ENCODE measurements at regions not wholly inside any gene's neighbourhood (a gene's known extent, or its start where the extent isn't known, plus 50 kb on each side); places are given as distances from the start of the nearest gene placed in this dataset.

DNA sequence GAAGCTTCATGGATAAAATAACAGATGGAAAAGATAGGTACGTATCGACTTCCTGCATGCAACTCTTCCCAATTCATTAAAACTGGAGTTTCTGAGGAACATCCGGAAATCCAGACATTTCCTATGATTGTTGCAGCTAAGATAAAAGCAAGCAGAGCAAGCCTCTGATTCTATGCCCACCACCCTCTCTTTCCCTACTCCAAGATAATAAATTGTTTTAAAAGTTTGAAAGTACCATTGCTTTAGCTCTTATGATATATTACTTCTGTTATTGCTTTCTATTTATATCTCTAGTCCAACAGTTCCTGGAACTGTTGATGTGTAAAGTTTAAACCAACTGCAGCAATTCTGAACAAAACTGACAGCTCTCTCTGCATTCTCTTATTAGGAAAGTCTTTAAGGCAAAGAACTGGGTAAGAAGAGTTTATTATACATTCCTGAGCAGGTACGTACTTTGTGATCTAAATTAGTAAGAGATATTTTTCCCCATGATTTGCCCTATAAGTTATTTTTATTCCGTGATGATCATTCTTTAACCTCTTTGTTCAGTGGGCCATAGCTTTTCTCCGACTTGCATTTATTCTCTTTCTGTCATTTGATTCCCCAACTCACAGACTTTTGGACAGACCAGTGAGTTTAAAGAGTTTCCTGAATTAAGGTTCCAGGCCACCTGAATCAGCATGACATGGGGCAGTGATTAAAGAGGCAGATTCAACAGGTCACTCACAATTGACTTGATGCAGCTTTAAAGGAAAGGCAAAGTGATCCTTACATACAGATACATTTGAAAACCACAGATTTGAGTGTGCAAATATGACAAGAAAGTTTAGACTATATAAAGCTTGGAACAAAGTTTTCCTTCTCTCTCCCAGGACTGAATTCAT lies 94.2 kb upstream of the THRB start:
- TF ChIP-seq, protein P1, sequence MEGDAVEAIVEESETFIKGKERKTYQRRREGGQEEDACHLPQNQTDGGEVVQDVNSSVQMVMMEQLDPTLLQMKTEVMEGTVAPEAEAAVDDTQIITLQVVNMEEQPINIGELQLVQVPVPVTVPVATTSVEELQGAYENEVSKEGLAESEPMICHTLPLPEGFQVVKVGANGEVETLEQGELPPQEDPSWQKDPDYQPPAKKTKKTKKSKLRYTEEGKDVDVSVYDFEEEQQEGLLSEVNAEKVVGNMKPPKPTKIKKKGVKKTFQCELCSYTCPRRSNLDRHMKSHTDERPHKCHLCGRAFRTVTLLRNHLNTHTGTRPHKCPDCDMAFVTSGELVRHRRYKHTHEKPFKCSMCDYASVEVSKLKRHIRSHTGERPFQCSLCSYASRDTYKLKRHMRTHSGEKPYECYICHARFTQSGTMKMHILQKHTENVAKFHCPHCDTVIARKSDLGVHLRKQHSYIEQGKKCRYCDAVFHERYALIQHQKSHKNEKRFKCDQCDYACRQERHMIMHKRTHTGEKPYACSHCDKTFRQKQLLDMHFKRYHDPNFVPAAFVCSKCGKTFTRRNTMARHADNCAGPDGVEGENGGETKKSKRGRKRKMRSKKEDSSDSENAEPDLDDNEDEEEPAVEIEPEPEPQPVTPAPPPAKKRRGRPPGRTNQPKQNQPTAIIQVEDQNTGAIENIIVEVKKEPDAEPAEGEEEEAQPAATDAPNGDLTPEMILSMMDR (IDR thresholded peaks at IDR 0.05): no peak
- no peak for TF ChIP-seq POLR2A (IDR thresholded peaks at IDR 0.05)
- Histone ChIP-seq H3K36me3 (no peaks in the 10 kb centered on the region), H3K9me3 (no peaks in the 10 kb centered on the region), H3K4me3 (no peak overlapping the region), H3K27ac (no peak overlapping the region), H3K4me1 (peaks cover 0 to 30% (median 0%) of the 10 kb centered on the region in 3 donors), H3K27me3 (no peaks in the 10 kb centered on the region)
- DNase-seq: no peak
- intact Hi-C loops (cut with DNase I): no loop called here
- whole genome bisulfite sequencing, 2 donors: 48 to 70% methylated on average over 6 of the region's 6 CpGs

DNA sequence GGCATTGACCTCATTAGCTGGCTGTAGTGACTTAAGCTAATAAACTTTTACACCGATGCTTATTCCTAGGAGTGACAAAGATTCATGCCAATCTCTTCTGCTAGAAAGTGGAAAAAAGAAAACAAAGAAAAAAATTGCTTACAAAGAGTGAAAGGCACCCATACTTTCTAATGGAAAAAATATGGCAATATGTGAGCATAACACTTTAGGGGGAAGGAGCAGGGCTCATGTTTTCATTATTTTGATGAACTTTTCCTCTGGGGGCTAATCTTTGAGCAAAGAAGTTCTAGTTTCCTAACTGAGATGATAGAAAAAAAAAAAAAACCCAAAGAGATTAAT lies 94.8 kb upstream of the THRB start:
- H3K9me3 ChIP-seq: no peaks in the 10 kb centered on the region

DNA sequence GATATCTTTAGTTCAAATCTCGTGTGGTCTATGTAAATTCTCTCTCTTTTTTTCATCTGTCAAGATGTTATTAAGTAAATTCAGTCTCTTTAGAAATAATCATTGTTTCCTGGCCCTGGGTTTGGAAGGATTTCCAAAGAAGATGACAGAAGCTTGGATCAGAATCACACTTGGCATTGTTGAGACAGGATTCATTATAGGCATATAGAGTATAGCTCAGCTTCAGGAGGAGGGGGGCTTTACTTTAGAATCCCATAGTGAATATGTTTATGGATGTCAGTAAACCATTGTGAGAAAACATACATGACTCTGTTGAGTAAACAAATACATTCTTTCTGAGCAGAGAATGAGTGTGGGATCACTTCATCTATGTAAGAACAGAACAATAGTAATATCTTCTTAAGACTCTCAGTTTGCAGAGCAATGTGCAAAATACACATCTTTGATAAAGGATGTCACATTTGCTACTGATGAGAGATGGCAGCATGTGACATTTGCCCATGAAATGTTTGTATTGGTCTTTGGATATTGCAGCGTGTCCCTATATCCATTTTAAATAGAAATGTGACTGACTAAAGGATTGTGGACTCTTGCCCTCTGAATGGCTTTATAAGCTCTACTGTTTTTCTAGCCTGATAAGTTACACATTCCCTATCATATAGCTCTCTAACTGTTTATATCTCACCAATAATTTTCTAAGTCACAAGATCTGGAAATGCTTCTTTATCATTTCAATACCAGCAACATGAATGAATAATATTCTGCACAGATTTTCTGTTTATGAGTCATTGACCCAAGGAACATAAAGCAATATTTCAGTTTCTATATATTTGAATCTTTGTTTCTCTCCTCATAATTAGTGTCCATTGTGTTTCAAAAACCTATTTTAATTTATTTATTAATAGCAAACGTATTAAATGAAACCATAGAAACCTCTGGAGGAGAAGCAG lies 95.6 kb upstream of the THRB start:
- Histone ChIP-seq H3K36me3 (no peaks in the 10 kb centered on the region), H3K9me3 (no peaks in the 10 kb centered on the region), H3K27ac (no peak overlapping the region), H3K4me1 (peaks cover 0 to 30% (median 0%) of the 10 kb centered on the region in 3 donors), H3K4me3 (no peak overlapping the region), H3K27me3 (no peaks in the 10 kb centered on the region)
- no peak for DNase-seq
- TF ChIP-seq, protein P1 (IDR thresholded peaks at IDR 0.05): no peak
- no peak for TF ChIP-seq POLR2A (IDR thresholded peaks at IDR 0.05)
- intact Hi-C loops (cut with DNase I): no loop called here
- 48 to 52% methylated on average over 3 of the region's 3 CpGs for WGBS, 2 donors

More for the DNA sequence above, 94.8 kb upstream of the THRB start:
- no peaks in the 10 kb centered on the region for H3K36me3 ChIP-seq
- 13 to 30% methylated on average over 1 of the region's 1 CpG for WGBS, 2 donors
- no peaks in the 10 kb centered on the region for H3K27me3 ChIP-seq
- TF ChIP-seq, protein P1 (IDR thresholded peaks at IDR 0.05): no peak
- no peak for TF ChIP-seq POLR2A (IDR thresholded peaks at IDR 0.05)
- H3K27ac ChIP-seq: no peak overlapping the region
- H3K4me3 ChIP-seq: no peak overlapping the region
- intact Hi-C loops (cut with DNase I): no loop called here
- no peak for DNase-seq
- H3K4me1 ChIP-seq: peaks cover 0 to 30% (median 0%) of the 10 kb centered on the region in 3 donors

DNA sequence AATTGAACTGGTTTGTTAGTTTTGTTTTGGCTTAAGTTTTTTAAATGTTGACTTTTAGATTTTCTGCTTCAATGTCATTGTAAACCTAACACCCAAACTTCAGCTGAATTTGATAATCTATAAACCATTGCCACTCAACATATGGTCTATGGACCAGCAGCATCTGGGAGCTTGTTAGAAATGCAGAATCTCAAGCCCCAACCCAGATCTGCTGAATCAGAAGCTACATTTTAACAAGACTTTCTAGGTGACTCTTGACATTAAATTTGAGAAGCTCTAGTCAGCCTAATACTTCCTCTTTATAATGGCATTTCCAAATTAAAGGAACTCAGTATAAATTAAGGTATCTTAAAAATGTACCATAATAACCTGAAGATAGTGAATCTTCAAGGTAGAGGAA lies 96.5 kb upstream of the THRB start:
- no peak overlapping the region for H3K4me3 ChIP-seq
- intact Hi-C loops (cut with DNase I): no loop called here
- DNase-seq: no peak
- peaks cover 0 to 40% (median 0%) of the 10 kb centered on the region in 3 donors for H3K4me1 ChIP-seq
- H3K9me3 ChIP-seq: no peaks in the 10 kb centered on the region
- H3K27ac ChIP-seq: no peak overlapping the region
- no peaks in the 10 kb centered on the region for H3K36me3 ChIP-seq
- TF ChIP-seq POLR2A (IDR thresholded peaks at IDR 0.05): no peak
- TF ChIP-seq, protein P1 (IDR thresholded peaks at IDR 0.05): no peak
- no peaks in the 10 kb centered on the region for H3K27me3 ChIP-seq
